ENCODE measurements at regions not wholly inside any gene's neighbourhood (a gene's known extent, or its start where the extent isn't known, plus 50 kb on each side); places are given as distances from the start of the nearest gene placed in this dataset.
"Not testable (repeated sequence)": the region's sequence is repeated elsewhere in the genome, so short reads cannot be mapped to it uniquely, and the experiment has no call there.

- ATAC-seq = no peak
- no peak for DNase-seq (ENCODE audit: low spot score)
These were observed 106.1 kb upstream of the STC2 start for GRCh38 chr5:173434270-173434669.

- DNase-seq (ENCODE audit: low spot score) (no peak), ATAC-seq (no peak)
These were observed 102.2 kb upstream of the STC2 start for GRCh38 chr5:173430394-173430793.

- ATAC-seq (no peak), DNase-seq (ENCODE audit: low spot score) (no peak)
These were observed 101.4 kb upstream of the STC2 start for GRCh38 chr5:173429489-173430150.

GRCh38 chr5:173423452-173424117 is 95.4 kb upstream of the STC2 start:
- DNase-seq (ENCODE audit: low spot score) (no peak), ATAC-seq (no peak)

GRCh38 chr5:173420108-173420507 is 91.9 kb upstream of the STC2 start:
- no peak for ATAC-seq
- no peak for DNase-seq (ENCODE audit: low spot score)

- ATAC-seq (no peak), DNase-seq (ENCODE audit: low spot score) (no peak)
These were observed 85.3 kb upstream of the STC2 start for GRCh38 chr5:173413471-173413982.

- ATAC-seq = no peak
- DNase-seq (ENCODE audit: low spot score) = no peak
These were observed 84.4 kb upstream of the STC2 start for GRCh38 chr5:173412566-173412965.

- ATAC-seq (no peak), DNase-seq (ENCODE audit: low spot score) (no peak)
These were observed 83.8 kb upstream of the STC2 start for GRCh38 chr5:173411791-173412555.

- no peak for ATAC-seq
- no peak for DNase-seq (ENCODE audit: low spot score)
These were observed 82.4 kb upstream of the STC2 start for GRCh38 chr5:173410459-173411233.

GRCh38 chr5:173408946-173409345 is 80.7 kb upstream of the STC2 start:
- ATAC-seq (no peak), DNase-seq (ENCODE audit: low spot score) (no peak)

- DNase-seq (ENCODE audit: low spot score) = no peak
- ATAC-seq = no peak
These were observed 71.6 kb upstream of the STC2 start for GRCh38 chr5:173399851-173400250.

GRCh38 chr5:173397516-173397915 is 69.3 kb upstream of the STC2 start:
- DNase-seq (ENCODE audit: low spot score) = no peak
- ATAC-seq = no peak

GRCh38 chr5:173396311-173396993 is 68.2 kb upstream of the STC2 start:
- no peak for DNase-seq (ENCODE audit: low spot score)
- no peak for ATAC-seq

GRCh38 chr5:173395933-173396308 is 67.7 kb upstream of the STC2 start:
- no peak for ATAC-seq
- no peak for DNase-seq (ENCODE audit: low spot score)

- DNase-seq (ENCODE audit: low spot score) (no peak), ATAC-seq (no peak)
These were observed 67.2 kb upstream of the STC2 start for GRCh38 chr5:173395257-173395932.

- ATAC-seq (no peak), DNase-seq (ENCODE audit: low spot score) (no peak)
These were observed 66.5 kb upstream of the STC2 start for GRCh38 chr5:173394701-173395100.

GRCh38 chr5:173392172-173392571 is 64.0 kb upstream of the STC2 start:
- DNase-seq (ENCODE audit: low spot score) (no peak), ATAC-seq (no peak)

GRCh38 chr5:173391031-173391430 is 62.8 kb upstream of the STC2 start:
- DNase-seq (ENCODE audit: low spot score) (no peak), ATAC-seq (no peak)

- ATAC-seq; DNase-seq (ENCODE audit: low spot score): not testable (repeated sequence)
These were observed 59.1 kb upstream of the STC2 start for GRCh38 chr5:173387293-173387692.

GRCh38 chr5:173385832-173386360 is 57.7 kb upstream of the STC2 start:
- no peak for DNase-seq (ENCODE audit: low spot score)
- ATAC-seq = no peak

Measured in left lobe of liver (tissue), 2 donors.